Thyroid gland (tissue), 4 donors: ENCODE measurements at regions not wholly inside any gene's neighbourhood (a gene's known extent, or its start where the extent isn't known, plus 50 kb on each side); places are given as distances from the start of the nearest gene placed in this dataset.

Experiments
- DNase-seq, 2 donors: peaks; one replicate each; pipeline ENCODE4 v3.0.0-alpha.2; 2019
- H3K27ac ChIP-seq, 3 donors: fragments of 200-600 bp; sonication (generic); 1 replicate in 2 of 3; 2 replicates in 1 of 3; pipeline ENCODE4 v1.5.1; 2016 to 2019; ENCODE audit warnings: mild to moderate bottlenecking in 1 of 3, moderate library complexity in 1 of 3
- H3K27me3 ChIP-seq: fragments of 200-600 bp; sonication (generic); one replicate; pipeline ENCODE4 v1.5.1; 2019
- H3K36me3 ChIP-seq, 2 donors: fragments of 200-600 bp; sonication (generic); one replicate each; pipeline ENCODE4 v1.5.1; 2016 to 2019
- H3K4me1 ChIP-seq, 2 donors: fragments of 200-600 bp; sonication (generic); one replicate each; pipeline ENCODE4 v1.5.1; 2017 to 2019
- H3K4me3 ChIP-seq, 3 donors: fragments of 200-600 bp; sonication (generic); replicated peaks in 1 of 3; 1 replicate in 2 of 3; 2 replicates in 1 of 3; pipeline ENCODE4 v1.5.1; 2016; ENCODE audit warnings: mild to moderate bottlenecking in 1 of 3
- H3K9me3 ChIP-seq: fragments of 200-600 bp; sonication (generic); one replicate; pipeline ENCODE4 v1.5.1; 2017
- CTCF ChIP-seq, 6 experiments: fragments of 200-600 bp in 3 of 6; fragments of 450-650 bp in 3 of 6; sonication (generic) in 3 of 6; IDR thresholded peaks; one replicate each; pipeline ENCODE4 v1.5.1; 2016 to 2019; ENCODE audit warnings: antibody characterized with exemption in 6 of 6, mild to moderate bottlenecking in 2 of 6, inconsistent platforms in 1 of 6, moderate library complexity in 1 of 6
- POLR2A ChIP-seq, 2 donors: fragments of 450-650 bp; IDR thresholded peaks; one replicate each; pipeline ENCODE4 v1.6.1; 2017; ENCODE audit warnings: antibody characterized with exemption in 2 of 2, mild to moderate bottlenecking in 2 of 2, moderate library complexity in 1 of 2
- WGBS, 2 donors: methylation state at CpG; one replicate each; pipeline ENCODE4 v1.1.5; 2017; 5-methylcytosine and 5-hydroxymethylcytosine counted together
- intact Hi-C: fragments of 100-400 bp; cut with DNase I; formaldehyde crosslinking; loops from one replicate; pipeline ENCODE4 v1.15.1; 2023

- H3K36me3 ChIP-seq = no peaks in the 10 kb centered on the region
- no peak overlapping the region for H3K27ac ChIP-seq
- H3K9me3 ChIP-seq = no peaks in the 10 kb centered on the region
- peak; percentile 50 to 66 for DNase-seq
- H3K4me3 ChIP-seq = no peak overlapping the region
- no peak for TF ChIP-seq POLR2A (IDR thresholded peaks at IDR 0.05)
- TF ChIP-seq CTCF (IDR thresholded peaks at IDR 0.05) = no peak
- intact Hi-C loops = no loop called here
- no peaks in the 10 kb centered on the region for H3K27me3 ChIP-seq
- WGBS, 2 donors = 24 to 37% methylated on average over 8 of the region's 8 CpGs
- H3K4me1 ChIP-seq = no peaks in the 10 kb centered on the region
Observed at GRCh38 chr13:59356607-59357006, 807.1 kb downstream of the DIAPH3 start.

GRCh38 chr13:59358014-59358413 lies 805.7 kb downstream of the DIAPH3 start:
- DNase-seq = no peak
- no peak overlapping the region for H3K4me3 ChIP-seq
- no peaks in the 10 kb centered on the region for H3K27me3 ChIP-seq
- WGBS, 2 donors = 60 to 84% methylated on average over 6 of the region's 6 CpGs
- intact Hi-C loops = no loop called here
- no peaks in the 10 kb centered on the region for H3K4me1 ChIP-seq
- H3K9me3 ChIP-seq = no peaks in the 10 kb centered on the region
- H3K36me3 ChIP-seq = no peaks in the 10 kb centered on the region
- TF ChIP-seq POLR2A (IDR thresholded peaks at IDR 0.05) (no peak), CTCF (IDR thresholded peaks at IDR 0.05) (no peak)
- no peak overlapping the region for H3K27ac ChIP-seq

- TF ChIP-seq POLR2A (IDR thresholded peaks at IDR 0.05) (no peak), CTCF (IDR thresholded peaks at IDR 0.05) (no peak)
- intact Hi-C loops = no loop called here
- no peaks in the 10 kb centered on the region for H3K4me1 ChIP-seq
- DNase-seq = no peak
- no peak overlapping the region for H3K27ac ChIP-seq
- no peaks in the 10 kb centered on the region for H3K27me3 ChIP-seq
- no peak overlapping the region for H3K4me3 ChIP-seq
- H3K36me3 ChIP-seq = no peaks in the 10 kb centered on the region
- no peaks in the 10 kb centered on the region for H3K9me3 ChIP-seq
Observed at GRCh38 chr13:59360108-59360507, 803.6 kb downstream of the DIAPH3 start.

GRCh38 chr13:59360916-59361315 lies 802.8 kb downstream of the DIAPH3 start:
- no peak for DNase-seq
- intact Hi-C loops = no loop called here
- no peaks in the 10 kb centered on the region for H3K27me3 ChIP-seq
- no peaks in the 10 kb centered on the region for H3K4me1 ChIP-seq
- no peak overlapping the region for H3K27ac ChIP-seq
- no peak overlapping the region for H3K4me3 ChIP-seq
- TF ChIP-seq POLR2A (IDR thresholded peaks at IDR 0.05) (no peak), CTCF (IDR thresholded peaks at IDR 0.05) (no peak)
- no peaks in the 10 kb centered on the region for H3K9me3 ChIP-seq
- H3K36me3 ChIP-seq = no peaks in the 10 kb centered on the region

GRCh38 chr13:59363313-59363712 lies 800.4 kb downstream of the DIAPH3 start:
- H3K9me3 ChIP-seq = no peaks in the 10 kb centered on the region
- WGBS, 2 donors = 56 to 61% methylated on average over 3 of the region's 3 CpGs
- intact Hi-C loops = no loop called here
- no peaks in the 10 kb centered on the region for H3K4me1 ChIP-seq
- H3K4me3 ChIP-seq = no peak overlapping the region
- H3K36me3 ChIP-seq = no peaks in the 10 kb centered on the region
- TF ChIP-seq POLR2A (IDR thresholded peaks at IDR 0.05) = no peak
- TF ChIP-seq CTCF (IDR thresholded peaks at IDR 0.05) = no peak
- H3K27ac ChIP-seq = no peak overlapping the region
- DNase-seq = no peak
- H3K27me3 ChIP-seq = no peaks in the 10 kb centered on the region
